Kidney epithelial cell (primary cell): ENCODE measurements at regions not wholly inside any gene's neighbourhood (a gene's known extent, or its start where the extent isn't known, plus 50 kb on each side); places are given as distances from the start of the nearest gene placed in this dataset.

Experiments
- DNase-seq: peaks from one replicate; pipeline ENCODE4 v3.0.0-alpha.2; 2010; ENCODE audit warnings: low read depth
- H3K27me3 ChIP-seq: 2 replicates; pipeline ENCODE4 v1.6.0; 2011; ENCODE audit warnings: low read length; ENCODE audit not compliant: control insufficient read depth, insufficient read depth
- H3K36me3 ChIP-seq: 2 replicates; pipeline ENCODE4 v1.5.1; 2011; ENCODE audit warnings: low read length; ENCODE audit not compliant: control insufficient read depth, insufficient read depth
- H3K4me3 ChIP-seq: 2 replicates; pipeline ENCODE4 v1.5.1; 2011; ENCODE audit warnings: low read depth, mild to moderate bottlenecking, control low read depth, low read length
- TF ChIP-seq, protein P1 (sequence below): IDR thresholded peaks from 2 replicates; pipeline ENCODE4 v1.5.1; 2011; ENCODE audit warnings: mild to moderate bottlenecking, moderate library complexity, low read length, control low read depth, inconsistent platforms; ENCODE audit not compliant: insufficient read depth, poor library complexity, severe bottlenecking

DNA sequence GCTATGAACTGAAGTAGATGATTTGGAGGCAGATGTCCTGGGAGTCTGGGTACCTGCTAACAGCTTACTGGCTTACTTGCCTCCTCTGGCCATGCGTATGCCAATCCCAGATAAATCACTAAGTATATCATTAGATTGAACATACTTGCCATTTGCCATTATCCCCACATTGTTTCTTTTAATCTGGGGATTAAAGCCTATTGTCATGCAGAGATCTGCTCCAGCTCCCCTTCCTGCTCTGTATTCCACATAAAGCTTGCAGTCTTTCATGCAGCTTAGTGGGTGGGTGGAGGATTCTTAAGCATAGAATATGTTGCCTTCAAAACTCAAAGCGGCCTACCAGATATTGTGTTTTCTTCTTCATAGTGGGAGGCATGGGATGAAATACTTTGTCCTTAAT lies 311.8 kb upstream of the MMADHC start:
- TF ChIP-seq, protein P1, sequence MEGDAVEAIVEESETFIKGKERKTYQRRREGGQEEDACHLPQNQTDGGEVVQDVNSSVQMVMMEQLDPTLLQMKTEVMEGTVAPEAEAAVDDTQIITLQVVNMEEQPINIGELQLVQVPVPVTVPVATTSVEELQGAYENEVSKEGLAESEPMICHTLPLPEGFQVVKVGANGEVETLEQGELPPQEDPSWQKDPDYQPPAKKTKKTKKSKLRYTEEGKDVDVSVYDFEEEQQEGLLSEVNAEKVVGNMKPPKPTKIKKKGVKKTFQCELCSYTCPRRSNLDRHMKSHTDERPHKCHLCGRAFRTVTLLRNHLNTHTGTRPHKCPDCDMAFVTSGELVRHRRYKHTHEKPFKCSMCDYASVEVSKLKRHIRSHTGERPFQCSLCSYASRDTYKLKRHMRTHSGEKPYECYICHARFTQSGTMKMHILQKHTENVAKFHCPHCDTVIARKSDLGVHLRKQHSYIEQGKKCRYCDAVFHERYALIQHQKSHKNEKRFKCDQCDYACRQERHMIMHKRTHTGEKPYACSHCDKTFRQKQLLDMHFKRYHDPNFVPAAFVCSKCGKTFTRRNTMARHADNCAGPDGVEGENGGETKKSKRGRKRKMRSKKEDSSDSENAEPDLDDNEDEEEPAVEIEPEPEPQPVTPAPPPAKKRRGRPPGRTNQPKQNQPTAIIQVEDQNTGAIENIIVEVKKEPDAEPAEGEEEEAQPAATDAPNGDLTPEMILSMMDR, result no peak
- DNase-seq, result no peak
- H3K27me3 ChIP-seq, result no peaks in the 10 kb centered on the region

DNA sequence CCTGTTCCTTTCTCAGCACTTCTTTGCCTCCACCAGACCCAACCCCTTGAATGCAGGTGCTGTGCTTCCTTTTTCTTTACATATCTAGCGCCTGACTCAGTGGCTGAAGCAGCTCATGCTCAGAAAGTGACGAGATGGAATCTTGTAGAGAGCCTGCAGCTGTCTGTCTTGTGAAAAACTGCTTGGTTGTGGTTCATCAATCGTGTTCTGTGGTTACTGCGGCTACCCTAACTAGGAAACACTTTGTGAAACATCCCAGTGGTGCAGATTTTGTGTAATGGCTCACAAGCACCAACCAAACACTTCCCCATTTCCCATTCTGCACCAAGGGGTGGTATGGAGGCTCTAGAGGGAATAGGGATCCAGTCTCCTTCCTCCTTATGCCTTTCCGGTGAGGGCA lies 307.2 kb upstream of the MMADHC start:
- Histone ChIP-seq H3K27me3 (no peaks in the 10 kb centered on the region), H3K4me3 (no peak overlapping the region), H3K36me3 (no peaks in the 10 kb centered on the region)
- TF ChIP-seq, protein P1, result no peak
- DNase-seq, result peak; percentile 41

More for the DNA sequence above, 311.8 kb upstream of the MMADHC start:
- Histone ChIP-seq H3K4me3 (no peak overlapping the region), H3K36me3 (no peaks in the 10 kb centered on the region)

DNA sequence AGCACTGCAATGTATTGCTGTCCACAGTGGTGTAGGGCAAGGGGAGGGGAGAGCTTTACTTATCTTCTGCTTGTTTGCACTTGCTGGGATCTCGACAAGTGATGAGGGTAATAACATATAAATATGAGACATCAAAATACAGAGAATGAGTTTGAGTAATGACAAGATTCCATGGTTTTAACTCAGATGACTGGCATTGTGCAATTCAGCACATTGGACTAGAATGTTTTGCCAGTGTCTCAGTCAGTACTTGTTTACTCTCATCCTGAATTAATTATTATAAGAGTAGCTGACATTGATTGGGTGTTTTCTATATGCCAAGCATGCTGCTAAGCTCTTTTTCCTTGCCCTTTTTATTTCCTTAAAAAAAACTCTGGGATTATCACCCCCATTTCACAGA lies 306.7 kb upstream of the MMADHC start:
- no peak for DNase-seq
- TF ChIP-seq, protein P1, result no peak
- no peaks in the 10 kb centered on the region for H3K27me3 ChIP-seq
- H3K36me3 ChIP-seq, result no peaks in the 10 kb centered on the region
- no peak overlapping the region for H3K4me3 ChIP-seq

DNA sequence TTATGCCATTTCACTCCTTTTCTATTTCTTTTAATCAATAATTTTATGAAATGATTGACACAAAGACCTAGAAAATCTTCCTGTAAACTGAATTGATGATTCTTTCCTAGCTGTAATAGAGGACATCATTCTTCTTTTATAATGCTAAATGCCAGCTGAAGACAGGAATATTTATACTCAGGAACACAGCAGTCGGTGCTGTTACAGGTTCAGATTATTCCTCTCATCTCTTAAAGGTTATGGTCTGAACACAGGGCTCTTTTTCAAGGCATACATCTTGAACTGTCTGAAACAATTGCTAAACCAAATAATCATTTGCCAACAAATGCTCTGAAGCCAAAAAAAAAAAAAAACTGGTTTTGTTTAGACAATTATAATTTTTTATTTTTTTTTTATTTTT lies 305.0 kb upstream of the MMADHC start:
- TF ChIP-seq, protein P1, result no peak
- Histone ChIP-seq H3K27me3 (no peaks in the 10 kb centered on the region), H3K36me3 (no peaks in the 10 kb centered on the region), H3K4me3 (no peak overlapping the region)
- DNase-seq, result no peak

DNA sequence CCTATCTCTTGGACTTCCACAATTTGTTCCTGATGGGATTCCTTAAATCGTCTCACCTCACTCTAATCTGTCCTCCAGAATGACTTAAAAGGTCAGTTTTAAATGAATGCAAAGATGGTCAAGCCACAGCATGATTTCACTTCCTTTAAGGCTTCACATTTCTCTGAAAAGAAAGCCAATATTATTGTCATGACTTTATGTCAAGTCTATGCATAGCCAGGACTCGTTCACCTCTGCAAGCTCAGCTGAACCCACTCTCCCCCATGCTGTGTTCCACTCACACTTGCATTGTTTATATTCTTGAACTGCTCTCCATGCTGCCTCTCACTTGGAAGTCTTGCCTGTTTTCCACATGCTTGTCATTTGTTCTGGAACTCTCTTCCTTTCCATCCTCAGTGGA lies 298.4 kb upstream of the MMADHC start:
- Histone ChIP-seq H3K27me3 (no peaks in the 10 kb centered on the region), H3K36me3 (no peaks in the 10 kb centered on the region), H3K4me3 (no peak overlapping the region)
- TF ChIP-seq, protein P1, result no peak
- DNase-seq, result no peak

DNA sequence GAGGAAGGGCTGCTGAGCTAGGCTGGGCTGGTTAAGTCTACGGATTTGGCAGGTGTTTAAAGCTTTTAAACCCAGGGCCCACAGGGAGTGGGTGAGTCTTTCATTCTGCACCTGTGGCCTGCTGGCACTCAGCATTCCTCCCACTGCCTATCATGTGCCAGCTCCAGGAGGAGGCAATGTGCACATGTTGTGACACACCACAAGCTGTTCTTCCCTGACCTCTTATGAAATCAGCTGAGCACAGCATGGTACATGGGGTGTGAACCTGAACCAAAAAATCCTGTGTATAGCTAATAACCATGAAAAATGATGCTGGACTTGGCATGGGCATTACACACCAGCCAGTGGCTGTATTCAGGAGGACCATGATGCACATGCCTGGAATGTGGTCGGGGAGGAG lies 297.9 kb upstream of the MMADHC start:
- no peaks in the 10 kb centered on the region for H3K36me3 ChIP-seq
- H3K27me3 ChIP-seq, result no peaks in the 10 kb centered on the region
- TF ChIP-seq, protein P1, result no peak
- no peak overlapping the region for H3K4me3 ChIP-seq
- no peak for DNase-seq
